Pancreas (tissue), 10 donors: ENCODE measurements at regions not wholly inside any gene's neighbourhood (a gene's known extent, or its start where the extent isn't known, plus 50 kb on each side); places are given as distances from the start of the nearest gene placed in this dataset.

ENCODE experiments used
- ATAC-seq, 4 donors: fragments of 200-7000 bp; cut with Tn5 transposase; one replicate each; pipeline versions ENCODE4 v1.8.0 to v1.9.1; 2020; ENCODE audit warnings: mild to moderate bottlenecking in 4 of 4, moderate library complexity in 4 of 4
- DNase-seq, 6 donors: peaks; one replicate each; pipeline ENCODE4 v3.0.0-alpha.2; 2020
- FAIRE-seq: peaks from 2 replicates; lab custom pipeline; 2012; peaks lifted over from hg19 to GRCh38; lab: Jason Lieb, UNC
- H3K27ac ChIP-seq, 4 donors: fragments of 200-600 bp; sonication (generic); 1 replicate in 3 of 4; 2 replicates in 1 of 4; pipeline versions ENCODE4 v1.5.0 to v1.8.0; 2020
- H3K27me3 ChIP-seq, 4 donors: fragments of 200-600 bp; one replicate each; pipeline ENCODE4 v1.8.0; 2021
- H3K36me3 ChIP-seq, 3 donors: fragments of 200-600 bp; sonication (generic) in 1 of 3; one replicate each; pipeline versions ENCODE4 v1.5.0 to v1.8.0; 2020 to 2021
- H3K4me1 ChIP-seq, 3 donors: fragments of 200-600 bp; one replicate each; pipeline ENCODE4 v1.8.0; 2021
- H3K4me3 ChIP-seq, 4 donors: fragments of 200-600 bp; sonication (generic) in 2 of 4; one replicate each; pipeline versions ENCODE4 v1.5.0 to v1.8.0; 2020 to 2021
- H3K9me3 ChIP-seq, 4 donors: fragments of 200-600 bp; one replicate each; pipeline ENCODE4 v1.8.0; 2021
- WGBS, 2 donors: extraction: QIAGEN DNeasy Blood & Tissue Kit; methylation state at CpG; one replicate each; pipeline ENCODE4 v1.1.7; 2013; 5-methylcytosine and 5-hydroxymethylcytosine counted together
- intact Hi-C, 3 donors: fragments of 100-400 bp; cut with DNase I; formaldehyde crosslinking; loops; one replicate each; pipeline versions ENCODE4 v1.11.1 to v1.14.2; 2022
- TF ChIP-seq, protein P1 (sequence below), 4 donors: fragments of 200-600 bp; sonication (generic) in 3 of 4; IDR thresholded peaks; one replicate each; pipeline versions ENCODE4 v1.5.0 to v1.8.0; 2021; ENCODE audit warnings: antibody characterized with exemption in 4 of 4
- donor health status: healthy with polysubstance abuse.
- donor health status: DM: no; HTN: no; CAD: no; lungs with moderate emphysema.
- donor health status: DM: no; HTN: no; CAD: no.
- donor health status: control.
- donor health status: control.
- donor health status: Bipolar disorder and iron deficiency.
- donor health status: DM: yes; HTN: yes; CAD: no.
- donor health status: DM: no; HTN: no; CAD: no.
- donor health status: DM: no; HTN: no; CAD: no.
- donor health status: DM: yes; HTN: yes; CAD: no.

DNA sequence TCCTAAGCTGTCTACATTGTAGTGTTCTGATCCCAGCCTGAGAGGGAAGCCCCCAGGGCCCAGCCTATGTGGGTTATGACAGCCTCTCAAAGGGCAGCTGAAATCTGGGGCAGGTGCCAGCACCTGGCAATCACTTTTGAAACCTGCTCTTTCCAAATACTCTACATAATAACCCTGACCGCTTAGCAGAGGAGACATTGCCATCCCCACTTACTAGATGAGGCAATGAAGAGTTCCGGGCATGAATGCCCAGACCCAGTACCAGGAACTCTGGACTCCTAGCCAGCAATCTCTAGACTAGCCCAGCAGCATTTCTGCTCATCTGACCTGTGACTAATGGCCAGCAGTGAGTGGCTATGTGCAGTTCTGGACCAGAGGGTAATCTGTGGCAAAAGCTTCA is 412.4 kb upstream of the CADM1 start:
- Histone ChIP-seq H3K27ac (no peak overlapping the region), H3K27me3 (no peaks in the 10 kb centered on the region), H3K9me3 (no peaks in the 10 kb centered on the region), H3K36me3 (no peaks in the 10 kb centered on the region), H3K4me1 (peaks cover 0 to 5% (median 0%) of the 10 kb centered on the region in 3 donors), H3K4me3 (no peak overlapping the region)
- ATAC-seq (no peak), FAIRE-seq (no peak), DNase-seq (no peak)
- WGBS, 2 donors = 29 to 73% methylated on average over 1 to 2 of the region's 2 CpGs
- intact Hi-C loops = no loop called here
- TF ChIP-seq, protein P1, sequence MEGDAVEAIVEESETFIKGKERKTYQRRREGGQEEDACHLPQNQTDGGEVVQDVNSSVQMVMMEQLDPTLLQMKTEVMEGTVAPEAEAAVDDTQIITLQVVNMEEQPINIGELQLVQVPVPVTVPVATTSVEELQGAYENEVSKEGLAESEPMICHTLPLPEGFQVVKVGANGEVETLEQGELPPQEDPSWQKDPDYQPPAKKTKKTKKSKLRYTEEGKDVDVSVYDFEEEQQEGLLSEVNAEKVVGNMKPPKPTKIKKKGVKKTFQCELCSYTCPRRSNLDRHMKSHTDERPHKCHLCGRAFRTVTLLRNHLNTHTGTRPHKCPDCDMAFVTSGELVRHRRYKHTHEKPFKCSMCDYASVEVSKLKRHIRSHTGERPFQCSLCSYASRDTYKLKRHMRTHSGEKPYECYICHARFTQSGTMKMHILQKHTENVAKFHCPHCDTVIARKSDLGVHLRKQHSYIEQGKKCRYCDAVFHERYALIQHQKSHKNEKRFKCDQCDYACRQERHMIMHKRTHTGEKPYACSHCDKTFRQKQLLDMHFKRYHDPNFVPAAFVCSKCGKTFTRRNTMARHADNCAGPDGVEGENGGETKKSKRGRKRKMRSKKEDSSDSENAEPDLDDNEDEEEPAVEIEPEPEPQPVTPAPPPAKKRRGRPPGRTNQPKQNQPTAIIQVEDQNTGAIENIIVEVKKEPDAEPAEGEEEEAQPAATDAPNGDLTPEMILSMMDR (IDR thresholded peaks at IDR 0.05) = no peak

- Histone ChIP-seq H3K9me3 (no peaks in the 10 kb centered on the region), H3K27ac (no peak overlapping the region), H3K36me3 (no peaks in the 10 kb centered on the region), H3K27me3 (no peaks in the 10 kb centered on the region), H3K4me1 (no peaks in the 10 kb centered on the region), H3K4me3 (no peak overlapping the region)
- DNase-seq = no peak
- 78 to 93% methylated on average over 2 of the region's 2 CpGs for WGBS, 2 donors
- intact Hi-C loops = no loop called here
- ATAC-seq = peak in 3 of 4 donors; percentile 47 to 77 (median 65)
- TF ChIP-seq, protein P1 (IDR thresholded peaks at IDR 0.05) = no peak
- FAIRE-seq = no peak
Measured at GRCh38 chr11:115912484-115912945, 408.3 kb upstream of the CADM1 start.

DNA sequence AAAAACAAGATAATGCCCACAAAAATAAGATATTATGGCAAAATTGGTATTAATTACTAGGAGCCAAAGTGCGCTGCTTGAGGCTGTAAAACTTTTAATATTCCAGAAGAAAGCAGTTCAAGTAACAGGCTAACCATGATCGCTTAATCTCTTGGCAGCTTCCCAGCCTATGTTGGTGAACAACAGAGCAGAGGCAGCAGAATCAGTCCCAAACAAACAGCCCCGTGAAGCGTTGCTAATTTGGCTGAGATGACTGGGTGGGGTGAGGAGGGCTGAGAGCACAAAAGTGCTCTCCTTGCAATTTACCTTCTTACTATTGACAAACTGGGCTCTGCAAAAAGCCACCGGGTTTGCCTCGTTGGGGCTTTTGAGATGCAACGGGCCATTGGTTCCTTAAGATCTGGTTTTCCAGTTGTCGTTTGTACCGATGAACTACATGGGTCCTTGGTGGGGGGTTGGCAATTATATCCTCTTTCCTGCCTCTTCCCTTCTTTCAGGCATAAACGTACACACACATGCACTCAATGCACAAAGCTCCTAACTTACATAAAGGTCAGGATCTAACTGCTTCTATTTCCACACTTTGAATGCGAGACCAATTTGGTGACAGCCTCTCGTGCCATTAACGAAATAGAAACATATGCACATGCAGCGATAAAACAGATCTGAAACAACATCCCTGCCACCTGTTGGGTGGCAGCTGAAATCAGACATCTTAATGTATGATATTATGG is 407.6 kb upstream of the CADM1 start:
- intact Hi-C loops = no loop called here
- no peak for DNase-seq
- Histone ChIP-seq H3K4me3 (no peak overlapping the region), H3K27ac (no peak overlapping the region), H3K27me3 (no peaks in the 10 kb centered on the region), H3K9me3 (no peaks in the 10 kb centered on the region), H3K36me3 (no peaks in the 10 kb centered on the region), H3K4me1 (no peaks in the 10 kb centered on the region)
- TF ChIP-seq, protein P1 (IDR thresholded peaks at IDR 0.05) = no peak
- ATAC-seq = peak in 2 of 4 donors; percentile 44 to 56
- FAIRE-seq = no peak
- 54 to 61% methylated on average over 14 of the region's 14 CpGs for WGBS, 2 donors

GRCh38 chr11:115910379-115910778 is 406.2 kb upstream of the CADM1 start:
- Histone ChIP-seq H3K27me3 (no peaks in the 10 kb centered on the region), H3K36me3 (no peaks in the 10 kb centered on the region), H3K4me3 (no peak overlapping the region), H3K27ac (no peak overlapping the region), H3K9me3 (no peaks in the 10 kb centered on the region), H3K4me1 (no peaks in the 10 kb centered on the region)
- TF ChIP-seq, protein P1 (IDR thresholded peaks at IDR 0.05) = no peak
- DNase-seq (no peak), FAIRE-seq (no peak), ATAC-seq (no peak)
- intact Hi-C loops = no loop called here
- 68 to 69% methylated on average over 1 of the region's 1 CpG for WGBS, 2 donors

DNA sequence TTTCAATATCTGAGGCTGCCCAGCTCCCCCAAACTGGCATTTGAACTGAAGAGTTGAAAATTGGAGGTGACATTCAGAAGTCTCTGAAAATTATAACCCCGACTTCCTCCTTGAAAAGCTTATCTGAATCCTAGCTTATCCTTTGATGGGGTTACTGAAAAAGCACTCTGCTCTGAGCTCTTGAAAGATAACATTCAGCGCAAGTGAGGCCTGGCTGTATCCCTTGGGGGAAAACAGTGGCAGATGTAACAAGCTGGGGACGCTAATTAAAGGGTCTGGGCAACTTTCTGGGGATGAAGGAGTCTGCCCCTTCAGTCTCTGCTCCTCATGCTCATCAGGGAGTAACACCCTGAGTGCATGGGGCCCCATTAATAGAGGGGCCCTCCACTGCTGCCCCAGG is 402.0 kb upstream of the CADM1 start:
- H3K36me3 ChIP-seq = no peaks in the 10 kb centered on the region
- no peaks in the 10 kb centered on the region for H3K27me3 ChIP-seq
- no peak overlapping the region for H3K27ac ChIP-seq
- WGBS, 2 donors = 53 to 60% methylated on average over 3 of the region's 3 CpGs
- no peak overlapping the region for H3K4me3 ChIP-seq
- intact Hi-C loops = no loop called here
- no peak for ATAC-seq
- TF ChIP-seq, protein P1 (IDR thresholded peaks at IDR 0.05) = no peak
- no peaks in the 10 kb centered on the region for H3K9me3 ChIP-seq
- DNase-seq = no peak
- H3K4me1 ChIP-seq = no peaks in the 10 kb centered on the region
- FAIRE-seq = no peak
